Panc1 (cell line): ENCODE measurements at regions not wholly inside any gene's neighbourhood (a gene's known extent, or its start where the extent isn't known, plus 50 kb on each side); places are given as distances from the start of the nearest gene placed in this dataset.

Experiments
- ATAC-seq: fragments of 200-7000 bp; cut with Tn5 transposase; 2 replicates; pipeline ENCODE4 v1.9.1; 2020; ENCODE audit warnings: mild to moderate bottlenecking, moderate library complexity
- BruUV-seq: library from RNA; stranded (reverse); fragments of 400-500 nt; replicated peaks from 2 replicates; lab custom pipeline; 2021; lab: Mats Ljungman, UMichigan
- CTCF ChIA-PET: fragments of 300-600 bp; sonication (Branson Sonifier 250); formaldehyde crosslinking; loops from one replicate; lab custom pipeline; 2022; ENCODE audit warnings: antibody characterized with exemption; lab: Charles Lee
- POLR2A ChIA-PET: fragments of 300-600 bp; sonication (Branson Sonifier 250); formaldehyde crosslinking; loops from one replicate; lab custom pipeline; 2022; ENCODE audit warnings: antibody characterized with exemption; lab: Charles Lee
- DNase-seq: peaks from one replicate; pipeline ENCODE4 v3.0.0-alpha.2; 2010; ENCODE audit warnings: low read depth, low spot score
- H3K27ac ChIP-seq: 2 replicates; pipeline ENCODE4 v1.5.1; 2011; ENCODE audit warnings: mild to moderate bottlenecking, low read length, inconsistent platforms
- H3K27me3 ChIP-seq: fragments of 200-500 bp; sonication (Bioruptor generic); 2 replicates; pipeline ENCODE4 v1.6.0; 2014; ENCODE audit warnings: low read length, inconsistent platforms; ENCODE audit not compliant: control insufficient read depth, insufficient read depth
- H3K36me3 ChIP-seq: fragments of 200-500 bp; sonication (Bioruptor generic); 2 replicates; pipeline ENCODE4 v1.5.1; 2014; ENCODE audit warnings: inconsistent platforms, mild to moderate bottlenecking, low read length, moderate library complexity; ENCODE audit not compliant: control insufficient read depth, insufficient read depth
- H3K4me1 ChIP-seq: 2 replicates; pipeline ENCODE4 v1.5.1; 2011; ENCODE audit warnings: inconsistent platforms, mild to moderate bottlenecking, low read length, moderate library complexity; ENCODE audit not compliant: control insufficient read depth, insufficient read depth
- H3K4me3 ChIP-seq, 2 experiments: 2 replicates each; pipeline ENCODE4 v1.5.1; 2011 to 2012; ENCODE audit warnings: low read depth in 2 of 2, low read length in 2 of 2, mild to moderate bottlenecking in 2 of 2, inconsistent platforms in 1 of 2, moderate library complexity in 1 of 2
- H3K9me3 ChIP-seq: fragments of 200-500 bp; sonication (Bioruptor generic); 2 replicates; pipeline ENCODE4 v1.5.1; 2014; ENCODE audit warnings: low read depth, mild to moderate bottlenecking, inconsistent platforms, low read length, moderate library complexity; ENCODE audit not compliant: control insufficient read depth, insufficient read depth
- POLR2AphosphoS5 ChIP-seq: IDR thresholded peaks from 2 replicates; pipeline ENCODE4 v1.6.1; 2012; ENCODE audit warnings: mild to moderate bottlenecking, low read depth, low read length, moderate library complexity
- SIN3A ChIP-seq: IDR thresholded peaks from 2 replicates; pipeline ENCODE4 v1.6.1; 2012; ENCODE audit warnings: low read depth, mild to moderate bottlenecking, low read length, moderate library complexity, borderline replicate concordance; ENCODE audit not compliant: insufficient read depth
- TCF7L2 ChIP-seq: IDR thresholded peaks from 2 replicates; pipeline ENCODE4 v1.6.1; 2011; ENCODE audit warnings: mild to moderate bottlenecking, low read depth, low read length, inconsistent platforms
- in situ Hi-C: cut with HindIII; loops from 2 replicates; pipeline ENCODE4 v1.10.0; 2016; ENCODE audit warnings: low sequenced_read_pairs, low pct_unique_long_range_greater_than_20kb
- intact Hi-C: fragments of 100-400 bp; cut with micrococcal nuclease; formaldehyde crosslinking; loops from one replicate; pipeline ENCODE4 v1.10.0; 2022; ENCODE audit not compliant: unreplicated experiment
- TF ChIP-seq, protein P1 (sequence below), 2 experiments: IDR thresholded peaks; 2 replicates each; pipeline ENCODE4 v1.6.1; 2011 to 2012; ENCODE audit warnings: low read depth in 2 of 2, control low read depth in 1 of 2, low read length in 1 of 2, mild to moderate bottlenecking in 1 of 2, moderate library complexity in 1 of 2; ENCODE audit not compliant: insufficient read depth in 1 of 2
- TF ChIP-seq, protein P2 (sequence below): fragments of 450-650 bp; IDR thresholded peaks from 2 replicates; pipeline ENCODE4 v1.5.1; 2017; ENCODE audit warnings: mild to moderate bottlenecking

DNA sequence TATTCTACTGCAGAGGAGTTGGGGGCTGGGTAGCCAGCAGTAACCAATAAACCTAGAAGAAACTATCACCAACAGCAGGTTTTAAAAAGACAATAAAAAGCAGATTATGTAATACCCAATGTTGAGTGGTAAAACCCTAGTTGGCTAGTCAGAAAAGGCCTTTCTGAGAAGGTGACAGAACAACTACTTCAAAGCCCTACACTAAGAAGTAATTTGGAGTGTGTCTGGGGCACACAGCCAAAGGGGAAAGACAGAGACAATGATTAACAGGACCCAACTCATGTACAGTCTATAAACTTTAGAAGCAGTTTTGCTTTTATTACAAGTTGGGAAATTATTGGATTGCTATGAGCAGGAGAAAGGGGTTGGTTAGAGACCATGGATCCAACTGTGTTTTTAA is 77.2 kb upstream of the TMEM106B start:
- BruUV-seq, result no TSS peak
- CTCF ChIA-PET, result no interaction called here
- intact Hi-C loops, result no loop called here

DNA sequence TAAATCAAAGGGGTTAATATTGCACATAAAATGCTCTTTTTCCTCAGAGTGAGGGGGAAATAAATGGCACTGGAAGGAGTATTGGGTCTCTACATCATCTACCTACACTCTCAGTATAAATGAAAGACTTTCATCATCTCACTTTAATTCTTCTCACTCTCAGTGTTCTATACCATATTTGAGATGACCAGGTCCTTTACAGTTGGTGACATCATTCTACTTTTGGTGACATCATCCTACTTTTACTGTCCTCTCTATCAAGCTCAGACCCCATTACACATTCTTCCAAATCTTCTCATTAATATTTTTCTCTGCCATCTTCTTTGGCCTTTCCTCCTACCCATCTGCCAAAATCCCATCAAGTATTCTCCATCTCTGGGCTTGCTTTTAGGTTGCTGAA is 74.6 kb upstream of the TMEM106B start:
- Histone ChIP-seq H3K36me3 (no peaks in the 10 kb centered on the region), H3K4me1 (peaks cover 10% of the 10 kb centered on the region), H3K4me3 (no peak overlapping the region), H3K9me3 (peaks cover 12% of the 10 kb centered on the region; the same call in 1 of the 2 replicates), H3K27ac (peak overlapping the region; percentile 77), H3K27me3 (no peaks in the 10 kb centered on the region)
- intact Hi-C loops (no loop called here), in situ Hi-C loops (no loop called here)
- BruUV-seq, result no TSS peak
- no peak for DNase-seq
- ATAC-seq, result no peak
- POLR2A ChIA-PET, result no interaction called here
- no peak for TF ChIP-seq SIN3A
- TF ChIP-seq, protein P1, sequence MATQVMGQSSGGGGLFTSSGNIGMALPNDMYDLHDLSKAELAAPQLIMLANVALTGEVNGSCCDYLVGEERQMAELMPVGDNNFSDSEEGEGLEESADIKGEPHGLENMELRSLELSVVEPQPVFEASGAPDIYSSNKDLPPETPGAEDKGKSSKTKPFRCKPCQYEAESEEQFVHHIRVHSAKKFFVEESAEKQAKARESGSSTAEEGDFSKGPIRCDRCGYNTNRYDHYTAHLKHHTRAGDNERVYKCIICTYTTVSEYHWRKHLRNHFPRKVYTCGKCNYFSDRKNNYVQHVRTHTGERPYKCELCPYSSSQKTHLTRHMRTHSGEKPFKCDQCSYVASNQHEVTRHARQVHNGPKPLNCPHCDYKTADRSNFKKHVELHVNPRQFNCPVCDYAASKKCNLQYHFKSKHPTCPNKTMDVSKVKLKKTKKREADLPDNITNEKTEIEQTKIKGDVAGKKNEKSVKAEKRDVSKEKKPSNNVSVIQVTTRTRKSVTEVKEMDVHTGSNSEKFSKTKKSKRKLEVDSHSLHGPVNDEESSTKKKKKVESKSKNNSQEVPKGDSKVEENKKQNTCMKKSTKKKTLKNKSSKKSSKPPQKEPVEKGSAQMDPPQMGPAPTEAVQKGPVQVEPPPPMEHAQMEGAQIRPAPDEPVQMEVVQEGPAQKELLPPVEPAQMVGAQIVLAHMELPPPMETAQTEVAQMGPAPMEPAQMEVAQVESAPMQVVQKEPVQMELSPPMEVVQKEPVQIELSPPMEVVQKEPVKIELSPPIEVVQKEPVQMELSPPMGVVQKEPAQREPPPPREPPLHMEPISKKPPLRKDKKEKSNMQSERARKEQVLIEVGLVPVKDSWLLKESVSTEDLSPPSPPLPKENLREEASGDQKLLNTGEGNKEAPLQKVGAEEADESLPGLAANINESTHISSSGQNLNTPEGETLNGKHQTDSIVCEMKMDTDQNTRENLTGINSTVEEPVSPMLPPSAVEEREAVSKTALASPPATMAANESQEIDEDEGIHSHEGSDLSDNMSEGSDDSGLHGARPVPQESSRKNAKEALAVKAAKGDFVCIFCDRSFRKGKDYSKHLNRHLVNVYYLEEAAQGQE (IDR thresholded peaks at IDR 0.05; ENCODE audit: insufficient read depth in 1 of 2, low read depth in 2 of 2, low read length in 1 of 2), result no peak
- TF ChIP-seq POLR2AphosphoS5, result no peak
- TF ChIP-seq, protein P2, sequence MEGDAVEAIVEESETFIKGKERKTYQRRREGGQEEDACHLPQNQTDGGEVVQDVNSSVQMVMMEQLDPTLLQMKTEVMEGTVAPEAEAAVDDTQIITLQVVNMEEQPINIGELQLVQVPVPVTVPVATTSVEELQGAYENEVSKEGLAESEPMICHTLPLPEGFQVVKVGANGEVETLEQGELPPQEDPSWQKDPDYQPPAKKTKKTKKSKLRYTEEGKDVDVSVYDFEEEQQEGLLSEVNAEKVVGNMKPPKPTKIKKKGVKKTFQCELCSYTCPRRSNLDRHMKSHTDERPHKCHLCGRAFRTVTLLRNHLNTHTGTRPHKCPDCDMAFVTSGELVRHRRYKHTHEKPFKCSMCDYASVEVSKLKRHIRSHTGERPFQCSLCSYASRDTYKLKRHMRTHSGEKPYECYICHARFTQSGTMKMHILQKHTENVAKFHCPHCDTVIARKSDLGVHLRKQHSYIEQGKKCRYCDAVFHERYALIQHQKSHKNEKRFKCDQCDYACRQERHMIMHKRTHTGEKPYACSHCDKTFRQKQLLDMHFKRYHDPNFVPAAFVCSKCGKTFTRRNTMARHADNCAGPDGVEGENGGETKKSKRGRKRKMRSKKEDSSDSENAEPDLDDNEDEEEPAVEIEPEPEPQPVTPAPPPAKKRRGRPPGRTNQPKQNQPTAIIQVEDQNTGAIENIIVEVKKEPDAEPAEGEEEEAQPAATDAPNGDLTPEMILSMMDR, result no peak
- no peak for TF ChIP-seq TCF7L2
- CTCF ChIA-PET, result no interaction called here

More for the DNA sequence above, 77.2 kb upstream of the TMEM106B start:
- no peak for DNase-seq
- no peak overlapping the region for H3K4me3 ChIP-seq
- in situ Hi-C loops, result no loop called here
- peaks cover 5% of the 10 kb centered on the region; the same call in 1 of the 2 replicates for H3K9me3 ChIP-seq
- no peaks in the 10 kb centered on the region for H3K36me3 ChIP-seq
- H3K4me1 ChIP-seq, result peaks cover 14% of the 10 kb centered on the region
- H3K27ac ChIP-seq, result peak overlapping the region; percentile 36; the same call in 1 of the 2 replicates
- no peaks in the 10 kb centered on the region for H3K27me3 ChIP-seq
- no peak for ATAC-seq
- TF ChIP-seq POLR2AphosphoS5 (no peak), TCF7L2 (no peak), SIN3A (no peak)
- TF ChIP-seq, protein P2, result no peak
- TF ChIP-seq, protein P1 (IDR thresholded peaks at IDR 0.05; ENCODE audit: insufficient read depth in 1 of 2, low read depth in 2 of 2, low read length in 1 of 2), result no peak
- POLR2A ChIA-PET, result no interaction called here
